ENCODE measurements at regions not wholly inside any gene's neighbourhood (a gene's known extent, or its start where the extent isn't known, plus 50 kb on each side); places are given as distances from the start of the nearest gene placed in this dataset.
"Not testable (repeated sequence)": the region's sequence is repeated elsewhere in the genome, so short reads cannot be mapped to it uniquely, and the experiment has no call there.

DNA sequence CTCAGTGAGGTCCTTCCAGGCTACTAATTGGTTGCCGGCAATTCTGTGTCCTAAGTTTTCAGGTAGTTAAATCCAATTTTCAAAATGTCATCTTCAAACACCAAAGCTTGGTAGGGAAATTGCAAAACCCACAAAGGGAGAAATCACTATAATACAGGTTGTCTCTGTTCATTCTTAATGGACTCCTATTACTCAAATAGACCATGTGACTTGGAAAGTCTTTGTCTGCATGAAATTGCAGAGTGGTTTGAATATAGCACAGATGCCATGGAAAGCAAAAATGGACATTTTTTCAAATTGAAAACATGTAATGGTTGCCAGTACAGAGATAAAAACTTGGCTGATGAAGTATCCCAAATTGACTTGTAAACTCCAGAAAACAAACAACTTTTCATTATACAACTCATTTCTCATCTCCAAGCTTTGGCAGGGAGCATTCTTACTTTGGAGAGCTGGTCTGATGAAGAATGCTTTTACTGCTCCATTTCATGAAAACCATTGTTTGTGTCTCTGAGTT, 169.5 kb upstream of the PKN2 start:
- H3K36me3 Mint-ChIP-seq: no peaks in the 10 kb centered on the region
- peaks cover 5% of the 10 kb centered on the region; the same call in 1 of the 2 replicates for H3K4me1 Mint-ChIP-seq
- no peaks in the 10 kb centered on the region for H3K9me3 Mint-ChIP-seq
- no peak overlapping the region for H3K27ac Mint-ChIP-seq
- TF ChIP-seq, protein P1, sequence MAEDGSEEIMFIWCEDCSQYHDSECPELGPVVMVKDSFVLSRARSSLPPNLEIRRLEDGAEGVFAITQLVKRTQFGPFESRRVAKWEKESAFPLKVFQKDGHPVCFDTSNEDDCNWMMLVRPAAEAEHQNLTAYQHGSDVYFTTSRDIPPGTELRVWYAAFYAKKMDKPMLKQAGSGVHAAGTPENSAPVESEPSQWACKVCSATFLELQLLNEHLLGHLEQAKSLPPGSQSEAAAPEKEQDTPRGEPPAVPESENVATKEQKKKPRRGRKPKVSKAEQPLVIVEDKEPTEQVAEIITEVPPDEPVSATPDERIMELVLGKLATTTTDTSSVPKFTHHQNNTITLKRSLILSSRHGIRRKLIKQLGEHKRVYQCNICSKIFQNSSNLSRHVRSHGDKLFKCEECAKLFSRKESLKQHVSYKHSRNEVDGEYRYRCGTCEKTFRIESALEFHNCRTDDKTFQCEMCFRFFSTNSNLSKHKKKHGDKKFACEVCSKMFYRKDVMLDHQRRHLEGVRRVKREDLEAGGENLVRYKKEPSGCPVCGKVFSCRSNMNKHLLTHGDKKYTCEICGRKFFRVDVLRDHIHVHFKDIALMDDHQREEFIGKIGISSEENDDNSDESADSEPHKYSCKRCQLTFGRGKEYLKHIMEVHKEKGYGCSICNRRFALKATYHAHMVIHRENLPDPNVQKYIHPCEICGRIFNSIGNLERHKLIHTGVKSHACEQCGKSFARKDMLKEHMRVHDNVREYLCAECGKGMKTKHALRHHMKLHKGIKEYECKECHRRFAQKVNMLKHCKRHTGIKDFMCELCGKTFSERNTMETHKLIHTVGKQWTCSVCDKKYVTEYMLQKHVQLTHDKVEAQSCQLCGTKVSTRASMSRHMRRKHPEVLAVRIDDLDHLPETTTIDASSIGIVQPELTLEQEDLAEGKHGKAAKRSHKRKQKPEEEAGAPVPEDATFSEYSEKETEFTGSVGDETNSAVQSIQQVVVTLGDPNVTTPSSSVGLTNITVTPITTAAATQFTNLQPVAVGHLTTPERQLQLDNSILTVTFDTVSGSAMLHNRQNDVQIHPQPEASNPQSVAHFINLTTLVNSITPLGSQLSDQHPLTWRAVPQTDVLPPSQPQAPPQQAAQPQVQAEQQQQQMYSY (CRISPR knock-in tag; IDR thresholded peaks at IDR 0.05): no peak
- TF ChIP-seq, protein P2, sequence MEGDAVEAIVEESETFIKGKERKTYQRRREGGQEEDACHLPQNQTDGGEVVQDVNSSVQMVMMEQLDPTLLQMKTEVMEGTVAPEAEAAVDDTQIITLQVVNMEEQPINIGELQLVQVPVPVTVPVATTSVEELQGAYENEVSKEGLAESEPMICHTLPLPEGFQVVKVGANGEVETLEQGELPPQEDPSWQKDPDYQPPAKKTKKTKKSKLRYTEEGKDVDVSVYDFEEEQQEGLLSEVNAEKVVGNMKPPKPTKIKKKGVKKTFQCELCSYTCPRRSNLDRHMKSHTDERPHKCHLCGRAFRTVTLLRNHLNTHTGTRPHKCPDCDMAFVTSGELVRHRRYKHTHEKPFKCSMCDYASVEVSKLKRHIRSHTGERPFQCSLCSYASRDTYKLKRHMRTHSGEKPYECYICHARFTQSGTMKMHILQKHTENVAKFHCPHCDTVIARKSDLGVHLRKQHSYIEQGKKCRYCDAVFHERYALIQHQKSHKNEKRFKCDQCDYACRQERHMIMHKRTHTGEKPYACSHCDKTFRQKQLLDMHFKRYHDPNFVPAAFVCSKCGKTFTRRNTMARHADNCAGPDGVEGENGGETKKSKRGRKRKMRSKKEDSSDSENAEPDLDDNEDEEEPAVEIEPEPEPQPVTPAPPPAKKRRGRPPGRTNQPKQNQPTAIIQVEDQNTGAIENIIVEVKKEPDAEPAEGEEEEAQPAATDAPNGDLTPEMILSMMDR (IDR thresholded peaks at IDR 0.05): no peak
- no peak for TF ChIP-seq NR3C1 (CRISPR knock-in tag; conservative IDR thresholded peaks at IDR 0.05; ENCODE audit: low read depth)
- no peak overlapping the region for H3K4me3 Mint-ChIP-seq
- CTCF ChIA-PET: no interaction called here
- POLR2A ChIA-PET: no interaction called here
- H3K27me3 Mint-ChIP-seq (ENCODE audit: low read depth): no peaks in the 10 kb centered on the region
- DNase-seq (ENCODE audit: low spot score): no peak
- ATAC-seq: no peak

DNA sequence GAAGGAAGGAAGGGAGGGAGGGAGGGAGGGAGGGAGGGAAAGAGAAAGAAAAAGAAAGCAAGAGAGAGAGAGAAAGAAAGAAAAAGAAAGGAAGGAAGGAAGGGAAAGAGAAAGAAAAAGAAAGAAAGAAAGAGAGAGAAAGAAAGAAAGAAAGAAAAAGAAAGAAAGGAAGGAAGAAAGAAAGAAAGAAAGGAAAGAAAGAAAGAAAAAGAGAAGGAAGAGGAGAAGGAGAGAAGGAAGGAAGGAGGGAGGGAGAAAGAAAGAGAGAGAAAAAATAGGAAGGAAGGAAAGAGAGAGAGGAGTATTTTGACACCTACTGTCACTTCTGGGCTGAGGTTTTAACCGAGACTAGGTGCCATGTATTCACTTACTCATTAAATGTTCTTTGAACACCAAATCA, 166.6 kb upstream of the PKN2 start:
- H3K27ac Mint-ChIP-seq: not testable (repeated sequence)

DNA sequence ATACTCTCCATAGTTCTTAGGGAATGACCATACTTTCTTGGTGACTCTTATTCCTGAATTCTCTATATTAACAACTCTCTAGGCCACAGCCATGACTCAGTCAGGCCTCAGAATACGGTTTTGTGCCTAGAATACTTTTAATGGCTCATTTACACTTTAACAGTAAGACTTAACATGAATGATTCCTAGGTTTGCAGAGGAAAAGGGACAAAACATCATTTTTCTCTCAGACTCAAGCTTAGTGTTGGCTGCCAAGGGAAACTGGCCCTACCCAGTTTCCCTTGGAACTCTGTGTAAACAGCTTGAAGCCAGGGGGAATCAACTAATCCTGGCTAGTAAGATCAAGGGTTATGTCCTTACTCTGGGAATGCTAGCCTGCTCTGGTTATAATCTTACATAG, 164.9 kb upstream of the PKN2 start:
- TF ChIP-seq ZNF423 (CRISPR knock-in tag; IDR thresholded peaks at IDR 0.05) (no peak), GRHL2 (CRISPR knock-in tag; IDR thresholded peaks at IDR 0.05; ENCODE audit: insufficient replicate concordance, severe bottlenecking) (no peak), ZNF416 (CRISPR knock-in tag; IDR thresholded peaks at IDR 0.05) (no peak)
- TF ChIP-seq, protein P3, sequence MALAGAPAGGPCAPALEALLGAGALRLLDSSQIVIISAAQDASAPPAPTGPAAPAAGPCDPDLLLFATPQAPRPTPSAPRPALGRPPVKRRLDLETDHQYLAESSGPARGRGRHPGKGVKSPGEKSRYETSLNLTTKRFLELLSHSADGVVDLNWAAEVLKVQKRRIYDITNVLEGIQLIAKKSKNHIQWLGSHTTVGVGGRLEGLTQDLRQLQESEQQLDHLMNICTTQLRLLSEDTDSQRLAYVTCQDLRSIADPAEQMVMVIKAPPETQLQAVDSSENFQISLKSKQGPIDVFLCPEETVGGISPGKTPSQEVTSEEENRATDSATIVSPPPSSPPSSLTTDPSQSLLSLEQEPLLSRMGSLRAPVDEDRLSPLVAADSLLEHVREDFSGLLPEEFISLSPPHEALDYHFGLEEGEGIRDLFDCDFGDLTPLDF (CRISPR knock-in tag; IDR thresholded peaks at IDR 0.05): no peak
- ChIA-PET CTCF (no interaction called here), POLR2A (no interaction called here)
- no peaks in the 10 kb centered on the region for H3K36me3 Mint-ChIP-seq
- peak overlapping the region; percentile 18; the same call in 1 of the 2 replicates for H3K27ac Mint-ChIP-seq
- DNase-seq (ENCODE audit: low spot score) (no peak), ATAC-seq (0 out of 2 replicates have a peak, but pooled peaks have one; percentile 32)
- H3K4me3 Mint-ChIP-seq: no peak overlapping the region
- peaks cover 5% of the 10 kb centered on the region; the same call in 1 of the 2 replicates for H3K4me1 Mint-ChIP-seq
- H3K9me3 Mint-ChIP-seq: 0 out of 2 replicates have a peak, but pooled peaks cover 5% of the 10 kb centered on the region
- no peaks in the 10 kb centered on the region for H3K27me3 Mint-ChIP-seq (ENCODE audit: low read depth)

More for the DNA sequence above, 166.6 kb upstream of the PKN2 start:
- CTCF ChIA-PET; POLR2A ChIA-PET; ATAC-seq; H3K27me3 Mint-ChIP-seq (ENCODE audit: low read depth); H3K36me3 Mint-ChIP-seq; H3K4me3 Mint-ChIP-seq; DNase-seq (ENCODE audit: low spot score); H3K9me3 Mint-ChIP-seq; H3K4me1 Mint-ChIP-seq: not testable (repeated sequence)
- TF ChIP-seq, protein P4, sequence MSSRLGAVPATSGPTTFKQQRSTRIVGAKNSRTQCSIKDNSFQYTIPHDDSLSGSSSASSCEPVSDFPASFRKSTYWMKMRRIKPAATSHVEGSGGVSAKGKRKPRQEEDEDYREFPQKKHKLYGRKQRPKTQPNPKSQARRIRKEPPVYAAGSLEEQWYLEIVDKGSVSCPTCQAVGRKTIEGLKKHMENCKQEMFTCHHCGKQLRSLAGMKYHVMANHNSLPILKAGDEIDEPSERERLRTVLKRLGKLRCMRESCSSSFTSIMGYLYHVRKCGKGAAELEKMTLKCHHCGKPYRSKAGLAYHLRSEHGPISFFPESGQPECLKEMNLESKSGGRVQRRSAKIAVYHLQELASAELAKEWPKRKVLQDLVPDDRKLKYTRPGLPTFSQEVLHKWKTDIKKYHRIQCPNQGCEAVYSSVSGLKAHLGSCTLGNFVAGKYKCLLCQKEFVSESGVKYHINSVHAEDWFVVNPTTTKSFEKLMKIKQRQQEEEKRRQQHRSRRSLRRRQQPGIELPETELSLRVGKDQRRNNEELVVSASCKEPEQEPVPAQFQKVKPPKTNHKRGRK (CRISPR knock-in tag; IDR thresholded peaks at IDR 0.05; ENCODE audit: borderline replicate concordance): peak; percentile 60; the same call in 1 of the 2 replicates

DNA sequence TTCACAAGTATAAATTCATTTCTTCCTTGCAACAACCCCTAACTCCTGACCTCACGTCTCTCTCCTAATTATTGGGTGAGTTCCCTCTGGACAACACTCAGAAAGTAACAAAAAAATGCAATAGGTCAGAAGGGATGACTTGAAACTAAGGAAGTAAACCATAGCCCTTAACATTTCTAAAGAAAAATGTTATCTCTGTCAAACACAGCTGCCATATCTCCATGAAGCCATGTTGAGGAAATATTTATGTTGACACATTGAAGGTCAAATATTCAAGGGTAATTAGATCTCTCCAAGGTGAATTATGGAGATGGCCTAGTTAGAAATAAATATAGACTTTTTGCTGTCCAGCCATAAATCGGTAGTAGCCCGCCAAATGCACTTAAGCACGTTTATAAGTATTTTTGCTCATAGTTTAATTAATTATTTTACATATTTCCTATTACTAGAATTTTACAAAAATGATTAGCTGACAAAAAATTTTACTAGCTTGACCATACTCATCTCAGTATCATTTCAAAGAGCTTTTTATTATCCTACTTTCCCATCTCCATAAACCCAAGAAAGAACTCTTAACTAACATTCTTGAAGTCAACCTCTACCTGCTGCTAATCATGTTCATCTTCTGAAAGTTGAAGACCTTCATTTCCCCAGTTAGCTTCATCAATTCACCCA, 160.1 kb upstream of the PKN2 start:
- ChIA-PET POLR2A (no interaction called here), CTCF (no interaction called here)
- ATAC-seq (no peak), DNase-seq (ENCODE audit: low spot score) (no peak)
- H3K4me3 Mint-ChIP-seq: no peak overlapping the region
- peaks cover 11% of the 10 kb centered on the region; the same call in 1 of the 2 replicates for H3K4me1 Mint-ChIP-seq
- no peak overlapping the region for H3K27ac Mint-ChIP-seq
- no peaks in the 10 kb centered on the region for H3K36me3 Mint-ChIP-seq
- no peaks in the 10 kb centered on the region for H3K27me3 Mint-ChIP-seq (ENCODE audit: low read depth)
- H3K9me3 Mint-ChIP-seq: peaks cover 8% of the 10 kb centered on the region; the same call in 1 of the 2 replicates
- TF ChIP-seq ELF4 (CRISPR knock-in tag; IDR thresholded peaks at IDR 0.05; ENCODE audit: low read depth) (no peak), ZNF138 (CRISPR knock-in tag; conservative IDR thresholded peaks at IDR 0.05) (no peak)
- TF ChIP-seq, protein P5, sequence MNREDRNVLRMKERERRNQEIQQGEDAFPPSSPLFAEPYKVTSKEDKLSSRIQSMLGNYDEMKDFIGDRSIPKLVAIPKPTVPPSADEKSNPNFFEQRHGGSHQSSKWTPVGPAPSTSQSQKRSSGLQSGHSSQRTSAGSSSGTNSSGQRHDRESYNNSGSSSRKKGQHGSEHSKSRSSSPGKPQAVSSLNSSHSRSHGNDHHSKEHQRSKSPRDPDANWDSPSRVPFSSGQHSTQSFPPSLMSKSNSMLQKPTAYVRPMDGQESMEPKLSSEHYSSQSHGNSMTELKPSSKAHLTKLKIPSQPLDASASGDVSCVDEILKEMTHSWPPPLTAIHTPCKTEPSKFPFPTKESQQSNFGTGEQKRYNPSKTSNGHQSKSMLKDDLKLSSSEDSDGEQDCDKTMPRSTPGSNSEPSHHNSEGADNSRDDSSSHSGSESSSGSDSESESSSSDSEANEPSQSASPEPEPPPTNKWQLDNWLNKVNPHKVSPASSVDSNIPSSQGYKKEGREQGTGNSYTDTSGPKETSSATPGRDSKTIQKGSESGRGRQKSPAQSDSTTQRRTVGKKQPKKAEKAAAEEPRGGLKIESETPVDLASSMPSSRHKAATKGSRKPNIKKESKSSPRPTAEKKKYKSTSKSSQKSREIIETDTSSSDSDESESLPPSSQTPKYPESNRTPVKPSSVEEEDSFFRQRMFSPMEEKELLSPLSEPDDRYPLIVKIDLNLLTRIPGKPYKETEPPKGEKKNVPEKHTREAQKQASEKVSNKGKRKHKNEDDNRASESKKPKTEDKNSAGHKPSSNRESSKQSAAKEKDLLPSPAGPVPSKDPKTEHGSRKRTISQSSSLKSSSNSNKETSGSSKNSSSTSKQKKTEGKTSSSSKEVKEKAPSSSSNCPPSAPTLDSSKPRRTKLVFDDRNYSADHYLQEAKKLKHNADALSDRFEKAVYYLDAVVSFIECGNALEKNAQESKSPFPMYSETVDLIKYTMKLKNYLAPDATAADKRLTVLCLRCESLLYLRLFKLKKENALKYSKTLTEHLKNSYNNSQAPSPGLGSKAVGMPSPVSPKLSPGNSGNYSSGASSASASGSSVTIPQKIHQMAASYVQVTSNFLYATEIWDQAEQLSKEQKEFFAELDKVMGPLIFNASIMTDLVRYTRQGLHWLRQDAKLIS (CRISPR knock-in tag; IDR thresholded peaks at IDR 0.05; ENCODE audit: borderline replicate concordance): no peak
- TF ChIP-seq, protein P6, sequence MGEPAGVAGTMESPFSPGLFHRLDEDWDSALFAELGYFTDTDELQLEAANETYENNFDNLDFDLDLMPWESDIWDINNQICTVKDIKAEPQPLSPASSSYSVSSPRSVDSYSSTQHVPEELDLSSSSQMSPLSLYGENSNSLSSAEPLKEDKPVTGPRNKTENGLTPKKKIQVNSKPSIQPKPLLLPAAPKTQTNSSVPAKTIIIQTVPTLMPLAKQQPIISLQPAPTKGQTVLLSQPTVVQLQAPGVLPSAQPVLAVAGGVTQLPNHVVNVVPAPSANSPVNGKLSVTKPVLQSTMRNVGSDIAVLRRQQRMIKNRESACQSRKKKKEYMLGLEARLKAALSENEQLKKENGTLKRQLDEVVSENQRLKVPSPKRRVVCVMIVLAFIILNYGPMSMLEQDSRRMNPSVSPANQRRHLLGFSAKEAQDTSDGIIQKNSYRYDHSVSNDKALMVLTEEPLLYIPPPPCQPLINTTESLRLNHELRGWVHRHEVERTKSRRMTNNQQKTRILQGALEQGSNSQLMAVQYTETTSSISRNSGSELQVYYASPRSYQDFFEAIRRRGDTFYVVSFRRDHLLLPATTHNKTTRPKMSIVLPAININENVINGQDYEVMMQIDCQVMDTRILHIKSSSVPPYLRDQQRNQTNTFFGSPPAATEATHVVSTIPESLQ (CRISPR knock-in tag; IDR thresholded peaks at IDR 0.05): no peak
